Stimulated activated naive B cell treated with anti-CD40 and anti-IgM and Interleukin-4, amounts not matched to agents 10 μg/mL and 1 μg/mL and 100 μg/mL, for 72 hours (primary cell): ENCODE measurements at regions not wholly inside any gene's neighbourhood (a gene's known extent, or its start where the extent isn't known, plus 50 kb on each side); places are given as distances from the start of the nearest gene placed in this dataset.

Experiments
- ATAC-seq, 2 donors: fragments of 150-1000 bp; cut with Tn5 transposase; replicated peaks; 2 replicates each; pipeline ENCODE4 v1.10.0; 2021; ENCODE audit warnings: moderate library complexity in 1 of 2
- DNase-seq: peaks from one replicate; pipeline ENCODE4 v3.0.0; 2021
- H3K27ac Mint-ChIP-seq: one replicate; pipeline ENCODE4 v1.8.0; 2022; ENCODE audit warnings: mild to moderate bottlenecking, mixed read lengths
- H3K27me3 Mint-ChIP-seq, 2 donors: one replicate each; pipeline ENCODE4 v1.8.0; 2022; ENCODE audit warnings: mixed read lengths in 2 of 2
- H3K36me3 Mint-ChIP-seq, 2 donors: one replicate each; pipeline ENCODE4 v1.8.0; 2022; ENCODE audit warnings: mixed read lengths in 2 of 2, mild to moderate bottlenecking in 1 of 2
- H3K4me1 Mint-ChIP-seq, 2 donors: one replicate each; pipeline ENCODE4 v1.8.0; 2022; ENCODE audit warnings: mixed read lengths in 2 of 2, mild to moderate bottlenecking in 1 of 2
- H3K4me3 Mint-ChIP-seq, 2 donors: one replicate each; pipeline ENCODE4 v1.8.0; 2022; ENCODE audit warnings: mild to moderate bottlenecking in 2 of 2, mixed read lengths in 2 of 2, moderate library complexity in 1 of 2
- H3K9me3 Mint-ChIP-seq, 2 donors: one replicate each; pipeline ENCODE4 v1.8.0; 2022; ENCODE audit warnings: mixed read lengths in 2 of 2, mild to moderate bottlenecking in 1 of 2

DNA sequence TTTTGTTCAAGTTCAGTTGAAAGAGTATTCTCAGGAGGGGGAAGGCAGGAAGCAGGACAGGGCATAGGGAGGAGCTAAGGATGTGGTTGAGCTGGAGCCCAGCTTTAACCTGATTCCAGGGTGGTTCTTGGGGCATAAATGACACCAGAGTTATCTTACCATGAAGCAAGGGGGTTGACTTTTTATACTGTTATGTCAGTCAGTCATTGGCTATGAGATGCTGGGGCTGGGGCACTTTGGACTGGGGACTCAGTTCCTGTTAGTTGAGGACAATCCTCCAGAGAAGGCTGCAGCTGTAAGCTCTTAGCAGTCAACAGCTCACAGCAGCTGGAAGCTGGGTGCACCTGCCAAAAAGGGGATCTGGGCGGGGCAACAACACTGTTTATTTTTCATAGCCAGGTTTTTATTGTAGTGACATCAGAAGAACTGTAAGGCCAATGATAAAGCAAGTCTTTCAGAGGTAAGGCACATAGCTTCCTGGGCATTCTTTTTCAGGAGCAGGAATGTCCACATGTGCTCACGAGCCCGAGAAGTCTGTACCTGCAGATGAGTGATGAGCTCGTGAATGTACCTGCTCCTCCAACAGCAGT, 78.5 kb downstream of the MID1IP1 start:
- H3K27ac Mint-ChIP-seq, result peak overlapping the region; percentile 91
- peaks cover 23 to 38% of the 10 kb centered on the region in 2 donors for H3K4me1 Mint-ChIP-seq
- H3K27me3 Mint-ChIP-seq, result no peaks in the 10 kb centered on the region
- ATAC-seq, result peak; percentile 81 to 86
- H3K4me3 Mint-ChIP-seq, result peak overlapping the region; percentile 57 to 74
- H3K36me3 Mint-ChIP-seq, result no peaks in the 10 kb centered on the region
- peak; percentile 45 for DNase-seq
- peaks cover 0 to 3% of the 10 kb centered on the region in 2 donors for H3K9me3 Mint-ChIP-seq

DNA sequence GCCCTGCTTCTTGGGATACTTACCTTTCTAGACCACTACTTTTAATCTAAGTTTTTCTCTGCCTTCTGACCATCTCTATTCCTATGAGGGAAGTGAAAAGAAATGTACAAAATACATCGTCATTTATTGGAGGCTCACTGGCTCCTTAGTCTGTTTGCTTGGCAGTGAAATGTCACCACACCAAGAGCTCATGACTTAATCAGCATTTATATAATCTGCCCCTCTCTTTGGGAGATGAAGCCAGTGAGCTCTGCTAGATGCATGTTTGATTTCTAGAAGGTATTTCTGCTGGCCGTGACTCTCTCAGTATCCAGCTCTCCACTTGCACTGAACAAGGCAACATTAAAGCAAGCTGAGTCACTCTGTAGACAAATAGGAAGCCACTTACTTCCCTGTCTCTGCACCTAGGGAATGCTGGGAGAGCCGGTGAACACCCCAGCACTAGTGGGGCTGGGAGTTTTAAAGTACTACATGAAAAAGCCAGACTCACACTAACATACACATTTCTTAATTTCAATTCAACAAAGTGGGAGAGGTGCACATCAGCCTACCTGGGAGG, 79.1 kb downstream of the MID1IP1 start:
- peak overlapping the region; percentile 57 to 74 for H3K4me3 Mint-ChIP-seq
- no peaks in the 10 kb centered on the region for H3K36me3 Mint-ChIP-seq
- ATAC-seq (peak; percentile 9 to 10), DNase-seq (no peak)
- peaks cover 23 to 38% of the 10 kb centered on the region in 2 donors for H3K4me1 Mint-ChIP-seq
- no peaks in the 10 kb centered on the region for H3K27me3 Mint-ChIP-seq
- peak overlapping the region; percentile 91 for H3K27ac Mint-ChIP-seq
- peaks cover 0 to under 1% of the 10 kb centered on the region in 2 donors for H3K9me3 Mint-ChIP-seq

DNA sequence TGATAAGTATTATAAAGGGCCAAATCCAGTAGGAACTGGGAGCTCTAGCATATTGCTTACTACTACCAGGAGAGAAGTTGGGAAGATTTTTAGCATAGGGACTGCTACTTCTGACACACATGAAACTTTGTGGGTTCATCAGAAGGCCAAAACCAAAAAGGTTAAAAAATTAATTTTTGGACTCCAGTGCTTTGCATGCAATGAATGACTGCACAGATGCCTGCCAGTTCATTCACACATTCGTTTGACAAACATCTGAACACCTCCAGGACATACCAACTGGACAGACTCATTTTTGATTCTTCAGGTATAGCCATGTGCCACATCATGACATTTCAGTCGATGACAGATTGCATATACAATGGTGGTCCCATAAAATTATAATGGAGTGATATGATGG, 79.8 kb downstream of the MID1IP1 start:
- ATAC-seq (peak; percentile 35 to 40), DNase-seq (no peak)
- no peaks in the 10 kb centered on the region for H3K36me3 Mint-ChIP-seq
- peaks cover 23 to 38% of the 10 kb centered on the region in 2 donors for H3K4me1 Mint-ChIP-seq
- no peaks in the 10 kb centered on the region for H3K9me3 Mint-ChIP-seq
- H3K27me3 Mint-ChIP-seq, result no peaks in the 10 kb centered on the region
- H3K27ac Mint-ChIP-seq, result peak overlapping the region; percentile 78
- peak overlapping the region in 1 of 2 donors; percentile 74 for H3K4me3 Mint-ChIP-seq

DNA sequence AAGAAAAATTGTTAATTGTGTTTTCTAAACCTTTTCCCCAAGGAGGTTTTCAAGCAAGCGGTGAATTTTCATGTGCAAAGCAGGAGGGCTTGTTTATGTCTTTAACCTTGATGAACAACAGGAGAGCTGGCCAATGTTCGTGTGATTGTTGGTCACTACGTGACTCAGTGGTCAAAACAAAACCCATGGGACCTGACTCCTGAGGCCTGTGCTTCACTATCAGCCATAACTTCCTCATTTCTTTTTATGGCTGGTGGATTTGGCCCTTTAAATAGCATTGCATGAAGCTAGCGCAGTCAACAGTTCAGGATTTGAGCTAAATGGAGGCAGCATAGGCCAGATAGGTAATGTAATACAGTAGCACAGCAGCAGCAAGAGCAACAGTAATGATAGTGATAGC, 80.5 kb downstream of the MID1IP1 start:
- ATAC-seq (peak; percentile 54 to 59), DNase-seq (peak; percentile 39)

DNA sequence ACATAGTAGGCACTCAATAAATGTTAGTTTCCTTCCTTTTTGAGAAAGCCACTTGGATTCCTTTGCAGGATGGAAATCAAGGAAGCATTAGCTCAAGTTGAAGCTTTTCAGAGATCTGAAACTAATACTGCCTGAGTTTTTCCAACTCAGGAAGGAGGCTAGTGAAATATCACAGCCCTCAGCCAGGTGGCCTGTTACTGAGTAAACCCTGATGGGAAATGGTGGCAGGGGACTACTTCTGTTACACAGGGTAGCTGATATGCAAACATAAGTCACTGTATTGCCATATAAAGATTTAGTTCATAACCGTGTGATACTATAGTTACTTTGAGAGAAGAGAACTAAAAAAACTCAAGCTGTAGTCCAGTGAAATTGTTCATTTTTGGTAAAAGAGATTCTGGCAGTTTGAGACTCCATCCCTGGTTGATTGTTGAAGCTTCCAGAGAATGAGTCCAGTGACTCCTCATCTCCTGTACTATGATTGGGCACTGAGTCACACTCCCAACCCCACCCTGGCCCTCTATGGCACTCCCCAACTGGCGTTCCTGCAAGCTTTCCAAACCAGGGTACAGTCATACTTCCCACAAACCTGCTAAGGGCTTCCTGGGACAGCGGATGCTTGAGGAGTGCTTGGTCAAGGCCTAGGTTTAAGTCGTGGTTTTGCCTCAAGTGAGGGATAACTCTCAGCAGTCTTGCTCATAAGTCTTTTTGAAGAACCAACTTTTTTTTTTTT, 81.8 kb downstream of the MID1IP1 start:
- ATAC-seq, result no peak

More for the DNA sequence above, 80.5 kb downstream of the MID1IP1 start:
- Mint-ChIP-seq H3K27ac (peak overlapping the region; percentile 6), H3K4me1 (peaks cover 23 to 38% of the 10 kb centered on the region in 2 donors), H3K36me3 (no peaks in the 10 kb centered on the region), H3K9me3 (no peaks in the 10 kb centered on the region), H3K27me3 (no peaks in the 10 kb centered on the region), H3K4me3 (peak overlapping the region in 1 of 2 donors; percentile 23)

DNA sequence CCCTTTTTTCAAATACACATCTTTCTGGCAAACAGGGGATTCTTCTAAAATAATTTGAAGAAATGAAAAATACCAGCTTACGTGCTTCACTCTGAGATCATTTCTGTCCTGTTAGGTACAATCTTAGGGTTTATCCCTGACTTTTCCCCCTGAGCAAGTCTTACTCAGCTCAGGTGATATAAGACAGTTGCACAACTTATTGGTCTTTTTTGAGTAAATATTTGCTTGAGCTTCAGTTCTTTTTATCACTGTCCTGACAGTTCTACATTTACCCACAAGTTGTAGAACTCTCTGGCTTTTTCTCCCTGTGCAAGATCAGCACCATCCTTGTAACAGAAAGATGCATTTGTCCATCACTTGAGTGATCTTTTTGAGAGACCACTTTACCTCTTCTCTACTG, 84.9 kb downstream of the MID1IP1 start:
- H3K27me3 Mint-ChIP-seq, result no peaks in the 10 kb centered on the region
- DNase-seq (no peak), ATAC-seq (no peak)
- H3K4me3 Mint-ChIP-seq, result no peak overlapping the region
- H3K36me3 Mint-ChIP-seq, result no peaks in the 10 kb centered on the region
- H3K9me3 Mint-ChIP-seq, result no peaks in the 10 kb centered on the region
- peaks cover 8 to 17% of the 10 kb centered on the region in 2 donors for H3K4me1 Mint-ChIP-seq
- H3K27ac Mint-ChIP-seq, result no peak overlapping the region

More for the DNA sequence above, 81.8 kb downstream of the MID1IP1 start:
- Mint-ChIP-seq H3K4me1 (peaks cover 23 to 36% of the 10 kb centered on the region in 2 donors), H3K27me3 (no peaks in the 10 kb centered on the region), H3K9me3 (no peaks in the 10 kb centered on the region), H3K27ac (no peak overlapping the region), H3K36me3 (no peaks in the 10 kb centered on the region), H3K4me3 (no peak overlapping the region)
- DNase-seq, result no peak

DNA sequence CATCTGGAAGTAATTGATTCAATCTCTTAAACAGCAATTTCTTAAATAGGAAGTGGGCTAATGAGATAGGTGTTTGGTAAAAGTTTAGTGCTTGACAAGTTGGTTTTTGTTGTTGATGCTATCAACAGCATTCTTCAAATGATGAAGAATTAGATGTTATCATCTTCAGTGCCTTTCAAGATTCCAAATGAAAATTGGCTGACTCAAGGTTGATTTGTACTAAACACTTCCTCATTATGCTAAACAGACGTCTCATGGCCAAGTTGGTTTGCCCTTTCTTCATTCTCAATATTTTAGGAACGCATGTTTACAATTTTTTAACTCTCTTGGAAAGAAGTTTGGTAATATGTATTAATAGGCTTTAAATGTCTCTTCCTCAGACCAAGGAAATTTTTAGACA, 86.0 kb downstream of the MID1IP1 start:
- no peaks in the 10 kb centered on the region for H3K9me3 Mint-ChIP-seq
- H3K4me1 Mint-ChIP-seq, result peaks cover 8 to 17% of the 10 kb centered on the region in 2 donors
- H3K27ac Mint-ChIP-seq, result no peak overlapping the region
- H3K4me3 Mint-ChIP-seq, result no peak overlapping the region
- H3K36me3 Mint-ChIP-seq, result no peaks in the 10 kb centered on the region
- H3K27me3 Mint-ChIP-seq, result peaks cover 0 to 7% of the 10 kb centered on the region in 2 donors
- DNase-seq (no peak), ATAC-seq (no peak)

DNA sequence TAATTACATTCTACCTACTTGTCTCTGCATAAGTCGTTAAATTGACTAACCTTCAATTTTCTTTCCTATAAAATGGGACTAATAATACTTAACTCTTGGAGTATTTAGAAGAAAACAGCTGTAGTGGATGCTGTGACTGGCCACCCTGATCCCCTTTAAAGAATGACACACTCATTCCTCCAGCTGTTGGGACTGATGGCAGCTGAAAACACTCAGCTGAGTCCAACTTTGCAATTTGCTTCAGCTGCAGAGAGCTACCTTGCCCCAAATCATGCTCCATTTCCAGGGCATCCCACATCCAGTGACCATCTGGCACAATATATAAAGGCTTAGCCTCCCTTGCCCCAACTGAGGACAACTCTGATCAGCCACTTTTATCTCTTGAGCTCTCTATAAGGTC, 89.1 kb downstream of the MID1IP1 start:
- no peak for ATAC-seq
- no peak for DNase-seq
- Mint-ChIP-seq H3K4me3 (no peak overlapping the region), H3K9me3 (no peaks in the 10 kb centered on the region), H3K27ac (no peak overlapping the region), H3K27me3 (peaks cover 0 to 17% of the 10 kb centered on the region in 2 donors), H3K4me1 (peaks cover 8 to 18% of the 10 kb centered on the region in 2 donors), H3K36me3 (no peaks in the 10 kb centered on the region)

DNA sequence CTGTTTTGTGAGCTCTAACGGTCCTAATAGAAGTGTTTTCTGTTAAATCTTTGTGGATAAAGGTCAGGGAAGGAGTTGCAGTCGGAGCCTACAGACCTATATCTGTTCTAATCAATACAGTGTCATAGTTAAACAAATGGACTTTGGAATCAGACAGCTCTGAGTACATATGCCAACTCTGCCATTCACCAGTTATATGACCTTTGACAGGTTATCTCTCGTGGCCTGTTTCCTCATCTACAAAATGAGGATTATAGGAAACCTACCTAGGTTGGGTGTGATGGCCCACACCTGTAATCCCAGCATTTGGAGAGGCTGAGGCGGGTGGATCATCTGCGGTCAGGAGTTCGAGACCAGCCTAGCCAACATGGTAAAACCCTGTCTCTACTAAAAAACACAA, 89.7 kb downstream of the MID1IP1 start:
- Mint-ChIP-seq H3K9me3 (no peaks in the 10 kb centered on the region), H3K4me3 (no peak overlapping the region), H3K27me3 (peaks cover 0 to 17% of the 10 kb centered on the region in 2 donors), H3K36me3 (no peaks in the 10 kb centered on the region), H3K27ac (peak overlapping the region; percentile 42), H3K4me1 (peaks cover 8 to 18% of the 10 kb centered on the region in 2 donors)
- DNase-seq (no peak), ATAC-seq (no peak)

DNA sequence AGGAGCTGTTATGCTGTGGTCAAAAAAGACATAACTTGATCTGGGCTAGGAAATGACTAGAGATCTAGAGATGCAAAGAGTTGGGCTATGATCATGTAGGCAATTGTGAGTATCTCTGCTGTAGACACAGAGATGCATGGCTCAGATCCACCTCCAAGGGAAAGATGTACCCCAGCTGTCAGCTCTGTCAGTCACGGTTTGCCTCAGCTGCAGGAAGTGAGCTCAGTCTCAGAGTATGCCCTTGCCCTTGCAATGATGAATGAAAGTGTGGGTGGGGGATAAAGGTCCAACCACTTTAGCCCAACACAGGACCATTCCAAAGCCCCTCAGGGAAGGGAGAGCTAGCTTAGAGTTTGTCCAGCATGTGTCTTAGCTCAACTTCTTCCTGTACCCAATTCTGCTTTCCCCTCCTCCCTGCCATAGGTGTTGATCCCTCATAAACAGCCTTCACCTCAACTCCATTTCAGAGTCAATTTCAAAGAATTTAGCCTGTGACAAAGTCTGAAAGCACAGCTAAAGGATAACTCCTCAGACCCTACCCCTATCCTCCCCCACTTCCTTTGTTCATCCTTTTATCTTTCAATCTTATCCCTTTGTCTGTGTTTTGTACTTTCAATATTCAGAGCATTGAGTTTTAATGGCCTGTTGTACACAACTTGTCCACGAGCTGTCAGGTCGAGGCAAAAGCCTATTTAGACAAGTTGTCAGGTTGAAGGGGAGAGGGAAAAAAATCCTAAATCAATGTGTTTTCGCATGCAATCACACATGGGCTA, 90.6 kb downstream of the MID1IP1 start:
- DNase-seq, result peak; percentile 11
- peak; percentile 85 to 91 for ATAC-seq

DNA sequence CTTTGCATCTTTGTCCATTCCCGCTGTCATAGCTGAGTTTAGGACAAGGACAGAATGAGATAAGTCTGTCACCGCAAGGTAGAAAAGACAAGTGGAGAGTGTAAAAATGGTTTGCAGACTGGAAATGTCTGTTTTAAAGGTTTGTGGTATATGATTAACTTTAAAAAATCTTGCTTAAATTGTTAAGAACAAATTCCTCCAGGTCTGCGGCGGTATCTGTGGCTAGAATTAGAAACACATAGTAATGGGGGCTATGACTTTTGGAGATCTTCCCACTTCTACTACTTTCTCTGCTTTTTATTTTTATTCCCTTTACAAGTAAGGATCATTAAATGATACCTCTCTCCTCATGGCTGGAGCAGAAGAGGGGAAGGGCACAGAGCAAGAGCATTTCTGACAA, 92.2 kb downstream of the MID1IP1 start:
- ATAC-seq, result no peak
- Mint-ChIP-seq H3K4me3 (no peak overlapping the region), H3K27me3 (peaks cover 0 to 17% of the 10 kb centered on the region in 2 donors)

More for the DNA sequence above, 90.6 kb downstream of the MID1IP1 start:
- Mint-ChIP-seq H3K4me3 (no peak overlapping the region), H3K27me3 (peaks cover 0 to 17% of the 10 kb centered on the region in 2 donors), H3K27ac (no peak overlapping the region), H3K4me1 (peaks cover 8 to 18% of the 10 kb centered on the region in 2 donors), H3K9me3 (no peaks in the 10 kb centered on the region), H3K36me3 (no peaks in the 10 kb centered on the region)

DNA sequence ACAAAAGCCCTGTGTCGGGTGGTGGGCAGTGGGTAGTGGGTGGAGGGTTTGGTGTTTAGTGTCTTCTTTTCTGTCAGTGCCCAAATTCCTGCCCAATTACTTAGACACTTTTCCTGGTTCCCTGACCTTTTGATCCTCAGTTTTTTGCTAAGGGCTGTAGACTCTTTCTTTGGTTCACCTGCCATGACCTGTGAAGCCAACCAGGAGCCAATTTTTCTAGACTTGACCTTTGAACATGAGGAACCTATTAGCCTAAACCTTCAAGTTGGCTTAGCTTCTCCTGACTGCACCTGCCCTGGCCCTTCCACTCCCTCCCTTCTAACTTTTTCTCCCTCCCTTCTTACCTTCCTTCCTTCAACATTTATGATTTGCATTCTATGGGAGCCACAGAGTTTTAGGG, 94.5 kb downstream of the MID1IP1 start:
- Mint-ChIP-seq H3K4me3 (no peak overlapping the region), H3K9me3 (no peaks in the 10 kb centered on the region), H3K27ac (no peak overlapping the region), H3K36me3 (no peaks in the 10 kb centered on the region), H3K4me1 (peaks cover 10 to 16% of the 10 kb centered on the region in 2 donors), H3K27me3 (peaks cover 0 to 17% of the 10 kb centered on the region in 2 donors)
- DNase-seq (no peak), ATAC-seq (no peak)

More for the DNA sequence above, 92.2 kb downstream of the MID1IP1 start:
- no peaks in the 10 kb centered on the region for H3K9me3 Mint-ChIP-seq
- DNase-seq, result no peak
- peaks cover 8 to 14% of the 10 kb centered on the region in 2 donors for H3K4me1 Mint-ChIP-seq
- H3K27ac Mint-ChIP-seq, result peak overlapping the region; percentile 15
- no peaks in the 10 kb centered on the region for H3K36me3 Mint-ChIP-seq

DNA sequence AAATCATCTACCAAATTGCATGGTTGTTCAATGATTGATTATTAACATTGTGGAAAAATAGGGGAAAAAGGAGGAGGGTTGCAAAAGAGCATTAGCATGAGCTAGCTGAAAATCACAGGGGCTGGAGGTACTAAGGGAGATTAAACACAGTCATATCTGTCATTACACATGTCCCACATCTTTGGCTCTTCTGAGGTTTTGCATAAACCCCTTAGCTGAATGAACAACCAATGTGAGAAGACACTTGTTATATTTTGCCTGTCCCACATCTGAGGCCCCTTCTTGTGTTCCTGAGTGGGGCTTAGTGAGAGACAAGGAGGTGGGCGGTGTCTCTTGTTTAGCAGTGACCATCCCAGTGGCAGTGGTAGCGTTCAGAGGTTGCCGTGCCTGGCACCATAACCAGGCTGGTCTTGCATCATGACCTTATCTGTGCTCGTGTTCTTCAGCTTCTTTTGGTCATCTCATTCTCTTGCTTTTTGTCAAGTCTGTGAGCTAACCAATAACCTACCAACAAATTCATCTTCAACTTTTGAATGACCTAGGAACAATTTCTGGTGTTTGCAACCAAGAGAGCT, 95.6 kb downstream of the MID1IP1 start:
- ATAC-seq, result no peak
- no peak overlapping the region for H3K4me3 Mint-ChIP-seq
- no peak overlapping the region for H3K27ac Mint-ChIP-seq
- peaks cover 6 to 12% of the 10 kb centered on the region in 2 donors for H3K4me1 Mint-ChIP-seq
- H3K9me3 Mint-ChIP-seq, result no peaks in the 10 kb centered on the region
- no peaks in the 10 kb centered on the region for H3K36me3 Mint-ChIP-seq
- no peak for DNase-seq
- H3K27me3 Mint-ChIP-seq, result peaks cover 0 to 14% of the 10 kb centered on the region in 2 donors

DNA sequence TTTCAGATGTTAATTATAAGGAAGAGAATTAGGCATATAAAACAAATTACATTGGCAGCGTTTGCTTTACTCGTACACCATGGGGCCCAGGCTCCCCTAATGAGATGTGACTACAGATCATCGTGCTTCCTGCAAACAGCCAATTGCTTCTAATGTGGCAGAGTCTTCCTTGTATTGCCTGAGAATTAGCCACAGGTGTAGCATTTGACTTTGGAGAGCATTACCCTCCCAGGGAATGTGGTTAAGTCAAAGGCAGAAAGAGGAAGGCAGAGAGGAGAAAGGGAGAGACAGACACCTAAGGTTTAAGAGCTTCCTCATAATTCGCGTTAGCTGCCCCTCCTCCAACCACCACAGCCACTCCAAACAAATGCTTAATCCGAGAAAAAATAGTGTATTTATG, 97.0 kb downstream of the MID1IP1 start:
- Mint-ChIP-seq H3K36me3 (no peaks in the 10 kb centered on the region), H3K4me3 (no peak overlapping the region), H3K4me1 (peaks cover 3 to 6% of the 10 kb centered on the region in 2 donors), H3K27ac (no peak overlapping the region), H3K27me3 (peaks cover 0 to 4% of the 10 kb centered on the region in 2 donors), H3K9me3 (no peaks in the 10 kb centered on the region)
- no peak for ATAC-seq
- DNase-seq, result no peak
